Stimulated activated CD4-positive, alpha-beta T cell treated with anti-CD3 and anti-CD28 coated beads, Interleukin-4, amount 100 ng/mL, for 4 hours (primary cell): ENCODE measurements at regions not wholly inside any gene's neighbourhood (a gene's known extent, or its start where the extent isn't known, plus 50 kb on each side); places are given as distances from the start of the nearest gene placed in this dataset.
"Not testable (repeated sequence)": the region's sequence is repeated elsewhere in the genome, so short reads cannot be mapped to it uniquely, and the experiment has no call there.

ENCODE experiments used
- DNase-seq, 2 experiments: peaks; one replicate each; pipeline ENCODE4 v3.0.0-alpha.2; 2020

GRCh38 chr4:155037031-155037430 lies 171.4 kb upstream of the NPY2R start:
- no peak for DNase-seq

DNA sequence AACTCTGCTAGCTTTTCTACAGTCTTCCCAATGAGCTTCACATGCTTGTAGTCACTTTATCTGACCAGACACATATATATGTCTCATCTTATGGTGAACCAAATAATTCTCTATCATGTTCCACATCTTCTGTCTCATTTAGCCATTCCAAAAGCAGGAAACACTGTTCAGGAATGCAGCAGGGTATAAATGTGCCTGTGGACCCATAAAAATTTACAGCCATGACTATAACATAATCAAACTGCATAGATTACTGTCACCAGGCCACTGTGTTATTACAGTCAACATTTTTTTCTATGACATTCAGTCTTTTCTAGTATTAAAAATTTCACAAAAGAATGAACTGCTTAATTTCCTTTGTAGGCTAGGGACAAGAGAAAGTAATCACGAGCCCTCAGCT lies 170.0 kb upstream of the NPY2R start:
- no peak for DNase-seq

DNA sequence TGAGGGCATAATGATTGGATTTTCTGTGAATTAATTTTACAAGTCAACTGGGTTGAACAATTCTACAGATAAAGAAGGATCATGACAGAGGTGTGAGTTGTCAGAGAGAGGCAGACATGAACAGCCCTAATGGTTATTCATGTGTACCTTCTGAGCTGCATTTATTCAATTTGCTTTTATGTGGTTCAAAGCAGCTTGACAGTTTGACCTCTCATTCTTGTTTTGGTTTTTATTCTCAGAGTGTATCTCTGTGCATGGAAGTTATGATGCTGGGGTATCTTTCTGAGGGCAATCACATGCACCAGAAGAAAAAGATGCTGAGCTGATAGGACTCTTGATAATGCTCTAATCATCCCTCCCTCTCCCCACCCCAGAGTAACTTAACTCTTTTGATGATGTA lies 169.3 kb upstream of the NPY2R start:
- DNase-seq = no peak

DNA sequence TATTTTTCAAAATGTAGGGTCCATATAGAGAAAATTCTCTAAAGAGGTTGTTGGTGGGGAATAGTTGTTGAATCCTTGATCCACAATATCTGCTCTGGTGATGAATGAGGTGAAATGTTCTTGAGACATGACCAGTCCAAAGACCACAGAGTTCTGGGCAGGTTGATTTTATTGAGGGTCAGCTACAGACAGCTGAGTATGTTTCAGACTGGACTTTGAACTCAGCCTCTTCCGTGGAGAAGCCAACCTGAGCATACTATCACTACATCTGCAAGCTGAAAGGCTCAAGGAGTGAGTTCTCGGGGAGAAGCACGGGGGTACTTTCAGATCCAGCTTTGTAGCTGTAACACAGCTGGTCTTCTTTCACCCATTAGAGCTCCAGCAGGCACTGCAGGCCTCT lies 168.4 kb upstream of the NPY2R start:
- no peak for DNase-seq

GRCh38 chr4:155042014-155042413 lies 166.4 kb upstream of the NPY2R start:
- DNase-seq = no peak

- DNase-seq = not testable (repeated sequence)
Observed at GRCh38 chr4:155044251-155044650, 164.2 kb upstream of the NPY2R start.

- no peak for DNase-seq
Observed at GRCh38 chr4:155047755-155048154, 160.7 kb upstream of the NPY2R start.

GRCh38 chr4:155054042-155054441 lies 154.4 kb upstream of the NPY2R start:
- DNase-seq = not testable (repeated sequence)

- DNase-seq = no peak
Observed at GRCh38 chr4:155060419-155060818, 148.0 kb upstream of the NPY2R start.

DNA sequence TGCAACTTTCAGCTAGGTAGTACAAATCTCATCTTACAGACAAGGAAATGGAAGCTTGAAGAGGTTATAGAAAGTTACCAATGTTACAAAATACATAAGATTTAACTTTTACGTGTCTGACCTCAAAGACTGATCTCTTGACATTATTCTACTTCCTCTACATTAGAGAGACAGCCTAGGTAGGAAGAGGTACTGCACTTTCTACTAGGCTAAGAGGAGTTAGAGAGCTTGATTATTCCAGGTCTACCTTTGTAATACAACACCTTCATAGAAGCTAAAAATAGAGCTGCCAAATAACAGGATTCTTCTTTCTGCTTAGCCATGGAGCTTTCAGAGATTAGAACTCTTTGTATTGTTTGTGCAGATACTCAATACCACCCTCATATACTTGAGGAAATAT lies 147.6 kb upstream of the NPY2R start:
- DNase-seq = no peak

GRCh38 chr4:155062948-155063347 lies 145.5 kb upstream of the NPY2R start:
- DNase-seq = no peak

GRCh38 chr4:155064934-155065333 lies 143.5 kb upstream of the NPY2R start:
- DNase-seq = not testable (repeated sequence)

DNA sequence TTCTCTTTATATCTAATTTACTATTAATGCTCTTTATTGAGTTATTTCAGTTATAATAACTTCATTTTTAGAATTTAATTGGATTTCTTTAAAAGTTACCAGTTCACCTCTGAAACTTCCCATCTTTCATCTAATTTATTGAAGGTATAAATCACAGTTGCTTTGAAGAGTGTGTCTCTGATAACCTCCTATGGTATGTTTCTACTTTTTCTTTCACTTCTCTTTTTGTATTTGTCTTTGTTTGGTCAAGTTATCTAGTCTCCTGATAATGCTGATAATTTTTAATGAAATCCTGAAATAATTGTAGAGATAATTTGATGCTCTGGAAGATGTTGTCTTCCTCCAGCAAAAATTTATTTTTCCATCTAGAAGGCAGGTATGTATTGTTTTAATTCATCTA lies 141.6 kb upstream of the NPY2R start:
- no peak for DNase-seq

DNA sequence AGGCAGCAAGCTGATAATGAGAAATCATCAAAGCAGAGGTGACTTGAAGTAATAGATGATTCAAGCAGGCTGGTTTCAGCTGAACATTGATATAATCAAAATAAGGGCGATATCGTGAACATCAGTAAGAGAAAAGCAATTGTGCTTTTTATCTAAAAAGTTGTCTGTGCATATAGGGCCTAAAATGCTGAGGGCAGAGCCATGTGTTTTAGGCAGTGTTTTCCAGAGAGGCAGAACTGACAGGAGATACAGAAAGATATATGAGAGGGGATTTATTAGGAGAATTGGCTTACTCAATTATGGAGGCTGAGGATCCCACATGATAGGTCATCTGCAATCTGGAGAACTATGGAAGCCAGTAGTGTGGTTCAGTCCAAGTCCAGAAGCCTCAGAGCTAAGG lies 136.5 kb upstream of the NPY2R start:
- DNase-seq = no peak

DNA sequence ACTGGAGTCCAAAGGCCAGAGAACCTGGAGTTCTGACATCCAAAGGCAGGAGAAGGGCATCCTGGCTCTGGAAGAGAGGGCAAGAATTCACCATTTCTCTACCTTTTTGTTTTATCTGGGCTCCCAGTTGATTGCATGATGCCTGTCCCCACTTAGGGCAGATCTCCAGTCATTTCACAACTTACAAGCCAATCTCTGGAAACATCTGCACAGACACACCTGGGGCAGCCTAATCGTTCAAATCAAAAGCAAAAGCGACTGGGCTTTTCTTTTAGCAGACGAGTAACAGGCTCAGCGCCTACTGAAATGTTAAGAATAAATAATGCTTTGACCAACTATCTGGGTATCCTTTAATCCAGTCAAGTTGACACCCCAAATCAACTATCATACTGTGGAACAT lies 136.0 kb upstream of the NPY2R start:
- DNase-seq = no peak

DNA sequence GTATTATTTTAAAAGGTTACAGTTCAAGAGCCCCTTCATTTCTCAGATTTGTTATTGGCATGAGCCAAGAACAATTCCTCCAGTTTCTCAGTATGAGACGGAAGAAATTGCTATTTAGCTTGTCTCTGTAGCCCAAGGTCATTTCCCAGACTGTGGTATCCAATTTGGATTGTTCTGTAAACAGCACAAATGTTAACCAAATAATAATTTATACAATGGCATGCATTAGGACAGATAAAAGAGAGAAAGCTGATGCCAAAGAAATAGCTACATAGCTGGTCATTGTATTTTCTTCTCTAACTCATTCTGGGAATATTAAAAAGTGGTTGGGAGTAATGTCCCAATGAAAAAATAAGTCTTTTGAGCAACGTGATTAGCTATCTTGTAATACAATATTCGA lies 134.6 kb upstream of the NPY2R start:
- no peak for DNase-seq

DNA sequence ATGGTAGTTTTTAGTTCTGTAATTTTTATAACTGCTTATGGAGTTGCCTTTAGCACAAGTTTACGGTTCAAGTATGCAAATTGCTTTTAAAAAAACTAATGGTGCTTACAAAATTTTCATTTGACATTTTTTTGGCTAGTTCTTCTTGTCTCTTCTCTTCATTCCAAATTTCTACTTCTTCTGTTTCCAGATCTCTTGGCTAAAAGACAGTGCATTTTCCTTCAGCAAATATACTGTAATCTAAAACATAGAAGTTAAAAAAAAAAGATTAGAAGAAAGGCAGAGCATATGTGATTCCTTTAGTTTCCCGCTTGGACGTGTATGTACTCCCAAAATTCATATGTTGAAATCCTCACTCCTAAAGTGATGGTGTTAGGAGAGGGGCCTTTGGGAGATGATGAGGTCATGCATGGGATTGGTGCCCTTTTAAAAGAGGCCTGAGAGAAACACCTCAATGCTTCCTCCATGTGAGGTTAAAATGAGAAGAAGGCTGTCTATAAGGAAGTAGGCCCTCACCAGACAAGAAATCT lies 132.1 kb upstream of the NPY2R start:
- DNase-seq = no peak

GRCh38 chr4:155077452-155078229 lies 130.8 kb upstream of the NPY2R start:
- no peak for DNase-seq

DNA sequence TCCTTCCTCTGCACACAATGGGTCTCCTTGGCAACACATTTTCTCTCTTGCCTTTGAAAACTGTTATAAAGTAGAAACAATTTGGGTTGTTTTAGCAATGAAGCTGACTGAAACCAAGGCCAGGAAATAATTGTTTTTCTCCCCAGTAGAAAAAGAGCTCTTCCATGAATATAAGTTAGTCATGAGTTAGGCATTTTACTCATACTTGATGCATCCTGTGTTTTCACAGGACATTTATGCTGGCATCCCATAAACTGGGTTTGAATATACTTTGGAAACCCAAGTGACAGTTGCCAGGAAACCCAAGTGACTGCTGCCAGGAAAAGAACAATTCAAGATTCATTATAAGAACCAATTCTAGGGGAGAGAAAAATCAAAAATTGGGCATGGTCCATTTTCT lies 128.6 kb upstream of the NPY2R start:
- DNase-seq = no peak

- DNase-seq = no peak
Observed at GRCh38 chr4:155081222-155081621, 127.2 kb upstream of the NPY2R start.

DNA sequence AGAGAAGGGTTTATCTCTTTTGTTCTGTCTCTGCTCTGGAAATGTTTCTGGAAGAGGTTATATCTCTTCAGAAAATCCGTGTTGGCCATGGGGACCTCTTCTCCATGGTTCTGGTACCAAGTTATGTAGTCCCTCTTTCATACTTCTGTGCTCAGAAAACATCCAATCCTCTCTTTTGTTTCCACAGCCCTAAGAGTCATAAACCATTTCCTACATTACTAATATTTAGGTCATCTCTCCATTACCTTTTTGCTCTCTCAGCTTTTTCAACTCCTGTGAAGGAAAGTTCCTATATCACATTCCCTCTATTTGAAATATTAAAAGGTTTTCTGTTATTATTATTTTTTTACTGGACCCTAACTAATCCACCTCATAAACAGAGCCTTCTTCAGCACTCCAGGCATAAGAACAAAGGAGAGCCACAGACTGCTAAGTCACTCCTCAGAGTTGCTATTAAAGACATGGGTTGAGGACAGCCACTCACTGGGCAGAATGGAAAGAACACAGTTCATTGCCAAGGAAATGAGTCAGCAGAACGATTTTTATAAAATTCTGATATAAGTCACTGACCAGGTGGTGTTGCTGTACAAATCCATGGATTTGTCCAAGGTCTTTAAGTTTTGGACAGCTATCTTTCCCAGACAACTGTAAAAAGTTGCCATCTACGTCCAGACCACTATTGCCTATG lies 122.4 kb upstream of the NPY2R start:
- DNase-seq = no peak

- DNase-seq = no peak
Observed at GRCh38 chr4:155094201-155094820, 114.1 kb upstream of the NPY2R start.

DNA sequence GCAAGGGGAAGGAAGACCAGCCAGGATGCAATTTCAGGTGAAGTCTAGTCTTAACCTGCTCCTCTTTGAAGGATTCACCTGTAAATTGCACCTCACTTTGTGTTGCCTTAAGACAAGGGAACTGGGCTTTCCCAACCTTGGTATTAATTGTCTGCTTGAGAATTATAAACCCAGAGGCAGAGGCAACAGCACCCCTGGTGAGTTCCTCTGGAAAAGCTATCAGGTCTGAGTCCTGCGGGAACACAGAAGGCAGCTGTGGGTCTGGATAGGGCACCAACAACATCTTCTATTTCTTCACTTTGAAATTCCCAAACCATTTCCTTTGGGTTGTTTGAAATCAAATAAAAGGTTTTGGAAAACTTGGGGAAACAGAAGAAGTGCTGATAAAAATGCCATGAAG lies 109.2 kb upstream of the NPY2R start:
- DNase-seq = no peak

- no peak for DNase-seq
Observed at GRCh38 chr4:155106629-155107028, 101.8 kb upstream of the NPY2R start.
